Activated CD8-positive, alpha-beta memory T cell treated with anti-CD3 and anti-CD28 coated beads, Interleukin-2, amount 10 ng/mL, durations not matched to agents 7 days and 5 days (primary cell): ENCODE measurements at regions not wholly inside any gene's neighbourhood (a gene's known extent, or its start where the extent isn't known, plus 50 kb on each side); places are given as distances from the start of the nearest gene placed in this dataset.

Source experiments
- ATAC-seq: fragments of 150-1000 bp; cut with Tn5 transposase; one replicate; pipeline ENCODE4 v1.10.0; 2021; ENCODE audit warnings: moderate library complexity
- CTCF ChIA-PET: fragments of 350-600 bp; sonication (Branson Sonifier 250); formaldehyde crosslinking; loops from one replicate; lab custom pipeline; 2021; ENCODE audit warnings: antibody characterized with exemption; lab: Charles Lee
- DNase-seq: peaks from one replicate; pipeline ENCODE4 v3.0.0-alpha.2; 2020
- H3K27ac Mint-ChIP-seq: one replicate; pipeline ENCODE4 v1.8.0; 2021; ENCODE audit warnings: mild to moderate bottlenecking, mixed read lengths
- H3K27me3 Mint-ChIP-seq: one replicate; pipeline ENCODE4 v1.8.0; 2021; ENCODE audit warnings: mixed read lengths
- H3K36me3 Mint-ChIP-seq: one replicate; pipeline ENCODE4 v1.8.0; 2021; ENCODE audit warnings: mild to moderate bottlenecking, mixed read lengths
- H3K4me1 Mint-ChIP-seq: one replicate; pipeline ENCODE4 v1.8.0; 2021; ENCODE audit warnings: mixed read lengths
- H3K4me3 Mint-ChIP-seq: one replicate; pipeline ENCODE4 v1.8.0; 2021; ENCODE audit warnings: mild to moderate bottlenecking, moderate library complexity, mixed read lengths
- H3K9me3 Mint-ChIP-seq: one replicate; pipeline ENCODE4 v1.8.0; 2022; ENCODE audit warnings: low read depth, mixed read lengths

- CTCF ChIA-PET: no interaction called here
- Mint-ChIP-seq H3K36me3 (no peaks in the 10 kb centered on the region), H3K4me1 (no peaks in the 10 kb centered on the region), H3K27me3 (no peaks in the 10 kb centered on the region), H3K27ac (no peak overlapping the region), H3K9me3 (no peaks in the 10 kb centered on the region), H3K4me3 (no peak overlapping the region)
- ATAC-seq: no peak
- no peak for DNase-seq
Observed at GRCh38 chr3:104461431-104461830, 905.3 kb upstream of the ALCAM start.

- no peaks in the 10 kb centered on the region for H3K4me1 Mint-ChIP-seq
- ATAC-seq (no peak), DNase-seq (no peak)
- H3K9me3 Mint-ChIP-seq: peaks cover 5% of the 10 kb centered on the region
- no peak overlapping the region for H3K27ac Mint-ChIP-seq
- CTCF ChIA-PET: no interaction called here
- no peak overlapping the region for H3K4me3 Mint-ChIP-seq
- H3K27me3 Mint-ChIP-seq: no peaks in the 10 kb centered on the region
- H3K36me3 Mint-ChIP-seq: no peaks in the 10 kb centered on the region
Observed at GRCh38 chr3:104472221-104472620, 894.5 kb upstream of the ALCAM start.

- DNase-seq: no peak
- H3K27me3 Mint-ChIP-seq: no peaks in the 10 kb centered on the region
- H3K4me3 Mint-ChIP-seq: no peak overlapping the region
- H3K27ac Mint-ChIP-seq: no peak overlapping the region
- H3K9me3 Mint-ChIP-seq: peaks cover 5% of the 10 kb centered on the region
- H3K4me1 Mint-ChIP-seq: no peaks in the 10 kb centered on the region
- no peak for ATAC-seq
- H3K36me3 Mint-ChIP-seq: no peaks in the 10 kb centered on the region
- CTCF ChIA-PET: no interaction called here
Observed at GRCh38 chr3:104474011-104474410, 892.7 kb upstream of the ALCAM start.

- CTCF ChIA-PET: no interaction called here
- no peak for DNase-seq
- H3K36me3 Mint-ChIP-seq: no peaks in the 10 kb centered on the region
Observed at GRCh38 chr3:104503022-104503421, 863.7 kb upstream of the ALCAM start.

GRCh38 chr3:104510131-104510849 lies 856.4 kb upstream of the ALCAM start:
- ATAC-seq (no peak), DNase-seq (no peak)
- Mint-ChIP-seq H3K4me1 (no peaks in the 10 kb centered on the region), H3K27me3 (no peaks in the 10 kb centered on the region), H3K9me3 (peaks cover 4% of the 10 kb centered on the region), H3K36me3 (no peaks in the 10 kb centered on the region), H3K4me3 (no peak overlapping the region), H3K27ac (no peak overlapping the region)
- CTCF ChIA-PET: no interaction called here

More at GRCh38 chr3:104503022-104503421, 863.7 kb upstream of the ALCAM start:
- H3K27me3 Mint-ChIP-seq: no peaks in the 10 kb centered on the region
- H3K4me1 Mint-ChIP-seq: no peaks in the 10 kb centered on the region
- no peak for ATAC-seq
- no peak overlapping the region for H3K27ac Mint-ChIP-seq
- no peak overlapping the region for H3K4me3 Mint-ChIP-seq
- no peaks in the 10 kb centered on the region for H3K9me3 Mint-ChIP-seq

GRCh38 chr3:104514371-104514770 lies 852.3 kb upstream of the ALCAM start:
- Mint-ChIP-seq H3K4me1 (no peaks in the 10 kb centered on the region), H3K36me3 (no peaks in the 10 kb centered on the region), H3K4me3 (no peak overlapping the region), H3K27me3 (no peaks in the 10 kb centered on the region), H3K9me3 (peaks cover 4% of the 10 kb centered on the region), H3K27ac (no peak overlapping the region)
- CTCF ChIA-PET: no interaction called here
- DNase-seq (no peak), ATAC-seq (no peak)

GRCh38 chr3:104514776-104515175 lies 851.9 kb upstream of the ALCAM start:
- no peak for ATAC-seq
- H3K4me1 Mint-ChIP-seq: no peaks in the 10 kb centered on the region
- CTCF ChIA-PET: no interaction called here

GRCh38 chr3:104519068-104519467 lies 847.6 kb upstream of the ALCAM start:
- no peak overlapping the region for H3K27ac Mint-ChIP-seq
- no peaks in the 10 kb centered on the region for H3K36me3 Mint-ChIP-seq
- DNase-seq: no peak
- H3K27me3 Mint-ChIP-seq: no peaks in the 10 kb centered on the region
- H3K4me1 Mint-ChIP-seq: no peaks in the 10 kb centered on the region
- ATAC-seq: no peak
- CTCF ChIA-PET: no interaction called here
- H3K9me3 Mint-ChIP-seq: no peaks in the 10 kb centered on the region
- no peak overlapping the region for H3K4me3 Mint-ChIP-seq

More at GRCh38 chr3:104514776-104515175, 851.9 kb upstream of the ALCAM start:
- DNase-seq: no peak
- Mint-ChIP-seq H3K27ac (no peak overlapping the region), H3K27me3 (no peaks in the 10 kb centered on the region), H3K4me3 (no peak overlapping the region), H3K36me3 (no peaks in the 10 kb centered on the region), H3K9me3 (peaks cover 4% of the 10 kb centered on the region)

- no peaks in the 10 kb centered on the region for H3K4me1 Mint-ChIP-seq
- CTCF ChIA-PET: no interaction called here
- DNase-seq (no peak), ATAC-seq (no peak)
- no peaks in the 10 kb centered on the region for H3K36me3 Mint-ChIP-seq
- no peak overlapping the region for H3K4me3 Mint-ChIP-seq
- no peak overlapping the region for H3K27ac Mint-ChIP-seq
- H3K27me3 Mint-ChIP-seq: no peaks in the 10 kb centered on the region
- H3K9me3 Mint-ChIP-seq: no peaks in the 10 kb centered on the region
Observed at GRCh38 chr3:104519468-104520227, 847.1 kb upstream of the ALCAM start.

- no peaks in the 10 kb centered on the region for H3K27me3 Mint-ChIP-seq
- no peak for ATAC-seq
- CTCF ChIA-PET: no interaction called here
- DNase-seq: no peak
- H3K4me3 Mint-ChIP-seq: no peak overlapping the region
- no peak overlapping the region for H3K27ac Mint-ChIP-seq
- no peaks in the 10 kb centered on the region for H3K36me3 Mint-ChIP-seq
- no peaks in the 10 kb centered on the region for H3K9me3 Mint-ChIP-seq
- H3K4me1 Mint-ChIP-seq: no peaks in the 10 kb centered on the region
Observed at GRCh38 chr3:104520228-104520655, 846.5 kb upstream of the ALCAM start.

- ATAC-seq: no peak
- H3K4me1 Mint-ChIP-seq: no peaks in the 10 kb centered on the region
- no peak overlapping the region for H3K4me3 Mint-ChIP-seq
- CTCF ChIA-PET: no interaction called here
- H3K9me3 Mint-ChIP-seq: no peaks in the 10 kb centered on the region
- H3K27me3 Mint-ChIP-seq: no peaks in the 10 kb centered on the region
- no peak overlapping the region for H3K27ac Mint-ChIP-seq
- H3K36me3 Mint-ChIP-seq: no peaks in the 10 kb centered on the region
- DNase-seq: no peak
Observed at GRCh38 chr3:104521606-104522336, 844.9 kb upstream of the ALCAM start.

- Mint-ChIP-seq H3K4me3 (no peak overlapping the region), H3K4me1 (no peaks in the 10 kb centered on the region)
- ATAC-seq: no peak
Observed at GRCh38 chr3:104523136-104523535, 843.6 kb upstream of the ALCAM start.

GRCh38 chr3:104526901-104527401 lies 839.8 kb upstream of the ALCAM start:
- Mint-ChIP-seq H3K36me3 (no peaks in the 10 kb centered on the region), H3K27ac (no peak overlapping the region), H3K4me3 (no peak overlapping the region), H3K27me3 (no peaks in the 10 kb centered on the region), H3K4me1 (no peaks in the 10 kb centered on the region), H3K9me3 (peaks cover under 1% of the 10 kb centered on the region)
- CTCF ChIA-PET: no interaction called here
- ATAC-seq (no peak), DNase-seq (no peak)

More at GRCh38 chr3:104523136-104523535, 843.6 kb upstream of the ALCAM start:
- no peaks in the 10 kb centered on the region for H3K36me3 Mint-ChIP-seq
- no peaks in the 10 kb centered on the region for H3K27me3 Mint-ChIP-seq
- no peak overlapping the region for H3K27ac Mint-ChIP-seq
- CTCF ChIA-PET: no interaction called here
- no peaks in the 10 kb centered on the region for H3K9me3 Mint-ChIP-seq
- DNase-seq: no peak
